ENCODE measurements at regions not wholly inside any gene's neighbourhood (a gene's known extent, or its start where the extent isn't known, plus 50 kb on each side); places are given as distances from the start of the nearest gene placed in this dataset.
A peak's percentile ranks its signal among the peaks of the same experiment; 100 is the strongest.

DNA sequence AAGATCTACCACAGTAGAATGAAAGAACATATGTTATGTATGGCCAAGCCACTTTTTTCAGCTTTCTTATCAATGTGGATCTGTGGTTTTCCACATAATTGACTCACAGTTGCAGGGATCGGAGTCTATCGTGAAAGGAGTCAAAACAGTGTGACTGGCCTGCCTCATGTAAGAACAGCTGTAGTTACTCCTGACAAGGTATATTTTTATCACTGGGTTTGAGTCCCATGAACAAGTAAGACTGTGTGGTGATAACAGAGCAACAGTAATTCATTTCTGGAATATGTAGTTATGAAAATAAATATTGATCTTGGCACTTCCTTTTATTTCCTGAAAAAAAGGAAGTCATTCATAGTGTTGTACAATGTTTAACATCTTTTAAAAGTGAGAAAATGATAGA, 416.6 kb downstream of the KLF12 start:
- CTCF ChIA-PET = interaction anchor here (0.7 kb wide), 2 partner anchors 1540 to 1655 kb away, joined by 3 read pairs; no protein-coding TSS in a partner anchor
- H3K4me1 ChIP-seq (ENCODE audit: control insufficient read depth, insufficient read depth, low read length) = no peaks in the 10 kb centered on the region
- TF ChIP-seq, protein P1, sequence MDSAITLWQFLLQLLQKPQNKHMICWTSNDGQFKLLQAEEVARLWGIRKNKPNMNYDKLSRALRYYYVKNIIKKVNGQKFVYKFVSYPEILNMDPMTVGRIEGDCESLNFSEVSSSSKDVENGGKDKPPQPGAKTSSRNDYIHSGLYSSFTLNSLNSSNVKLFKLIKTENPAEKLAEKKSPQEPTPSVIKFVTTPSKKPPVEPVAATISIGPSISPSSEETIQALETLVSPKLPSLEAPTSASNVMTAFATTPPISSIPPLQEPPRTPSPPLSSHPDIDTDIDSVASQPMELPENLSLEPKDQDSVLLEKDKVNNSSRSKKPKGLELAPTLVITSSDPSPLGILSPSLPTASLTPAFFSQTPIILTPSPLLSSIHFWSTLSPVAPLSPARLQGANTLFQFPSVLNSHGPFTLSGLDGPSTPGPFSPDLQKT (IDR thresholded peaks at IDR 0.05; ENCODE audit: borderline replicate concordance, low read depth, low read length) = no peak
- TF ChIP-seq PRDM10 (tag by site-specific recombination; IDR thresholded peaks at IDR 0.05) (no peak), ZNF221 (tag by site-specific recombination; IDR thresholded peaks at IDR 0.05; ENCODE audit: borderline replicate concordance) (no peak), TRIM28 (IDR thresholded peaks at IDR 0.05; ENCODE audit: borderline replicate concordance, low read length) (0 out of 2 replicates have a peak, but pooled peaks have one; percentile 14), ZNF146 (tag by site-specific recombination; IDR thresholded peaks at IDR 0.05) (no peak)
- no peak overlapping the region for H3K27ac ChIP-seq (ENCODE audit: extremely low read depth, low read depth, low read length)
- peaks cover 0 to 31% of the 10 kb centered on the region in 2 experiments; a peak in 1 of 3 replicates for H3K36me3 ChIP-seq (ENCODE audit: control insufficient read depth in 2 of 2, insufficient read depth in 1 of 2, low read length in 2 of 2)
- POLR2A ChIA-PET = no interaction called here
- H3K9me3 ChIP-seq (ENCODE audit: control insufficient read depth, insufficient read depth, low read depth, low read length) = no peaks in the 10 kb centered on the region
- H3K4me3 ChIP-seq (ENCODE audit: low read depth, low read length) = no peak overlapping the region

DNA sequence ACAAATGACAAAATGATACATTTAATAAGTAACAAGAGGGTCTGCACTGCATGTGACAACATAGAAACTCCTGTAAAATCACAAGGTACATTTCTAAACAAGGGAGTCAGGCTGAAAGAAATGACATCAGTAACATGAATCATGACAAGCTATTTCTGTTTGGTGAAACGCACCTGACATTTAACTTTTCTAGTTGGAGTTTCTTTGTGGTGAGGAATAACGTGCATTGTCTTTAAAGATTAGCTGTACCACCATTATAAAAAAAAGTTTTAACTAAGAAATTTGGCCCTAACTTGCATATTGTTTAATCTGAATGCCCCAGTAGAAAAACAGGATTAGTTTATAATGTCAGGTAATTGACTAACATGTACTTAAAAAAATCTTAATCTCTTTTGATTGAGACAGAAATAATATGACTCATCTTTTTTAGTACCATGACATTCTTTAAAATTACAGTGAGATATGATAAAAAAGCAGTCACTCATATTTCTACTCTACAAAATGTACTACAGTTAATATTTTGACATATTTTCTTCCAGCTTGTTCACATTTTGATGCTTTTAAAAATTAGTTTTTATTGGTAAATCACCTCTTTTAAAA, 418.2 kb downstream of the KLF12 start:
- Histone ChIP-seq H3K4me3 (ENCODE audit: low read depth, low read length) (no peak overlapping the region), H3K9me3 (ENCODE audit: control insufficient read depth, insufficient read depth, low read depth, low read length) (no peaks in the 10 kb centered on the region), H3K36me3 (ENCODE audit: control insufficient read depth in 2 of 2, insufficient read depth in 1 of 2, low read length in 2 of 2) (peaks cover 0 to 43% of the 10 kb centered on the region in 2 experiments; a peak in 1 of 3 replicates), H3K27ac (ENCODE audit: extremely low read depth, low read depth, low read length) (no peak overlapping the region), H3K4me1 (ENCODE audit: control insufficient read depth, insufficient read depth, low read length) (no peaks in the 10 kb centered on the region)
- POLR2A ChIA-PET = no interaction called here
- CTCF ChIA-PET = no interaction called here
- TF ChIP-seq WT1 (tag by site-specific recombination; IDR thresholded peaks at IDR 0.05) (no peak), KLF9 (tag by site-specific recombination; IDR thresholded peaks at IDR 0.05; ENCODE audit: low read depth) (no peak), ZNF133 (tag by site-specific recombination; IDR thresholded peaks at IDR 0.05) (no peak), BCL11A (tag by site-specific recombination; IDR thresholded peaks at IDR 0.05; ENCODE audit: low read depth) (no peak), ZNF239 (tag by site-specific recombination; IDR thresholded peaks at IDR 0.05) (no peak), ZBTB17 (tag by site-specific recombination; IDR thresholded peaks at IDR 0.05) (no peak), ZNF354C (tag by site-specific recombination; IDR thresholded peaks at IDR 0.05; ENCODE audit: borderline replicate concordance, low read depth) (no peak), ZNF530 (tag by site-specific recombination; IDR thresholded peaks at IDR 0.05; ENCODE audit: low read depth) (no peak), SCRT1 (tag by site-specific recombination; IDR thresholded peaks at IDR 0.05; ENCODE audit: borderline replicate concordance) (no peak), ZNF211 (tag by site-specific recombination; IDR thresholded peaks at IDR 0.05; ENCODE audit: low read depth) (no peak), ZSCAN23 (tag by site-specific recombination; IDR thresholded peaks at IDR 0.05) (no peak), ZNF548 (tag by site-specific recombination; IDR thresholded peaks at IDR 0.05) (no peak), ZNF544 (tag by site-specific recombination; IDR thresholded peaks at IDR 0.05) (no peak), PRDM4 (tag by site-specific recombination; IDR thresholded peaks at IDR 0.05) (no peak), ZNF16 (tag by site-specific recombination; IDR thresholded peaks at IDR 0.05; ENCODE audit: low read depth) (no peak), ZNF704 (tag by site-specific recombination; IDR thresholded peaks at IDR 0.05) (no peak)
- TF ChIP-seq, protein P2, sequence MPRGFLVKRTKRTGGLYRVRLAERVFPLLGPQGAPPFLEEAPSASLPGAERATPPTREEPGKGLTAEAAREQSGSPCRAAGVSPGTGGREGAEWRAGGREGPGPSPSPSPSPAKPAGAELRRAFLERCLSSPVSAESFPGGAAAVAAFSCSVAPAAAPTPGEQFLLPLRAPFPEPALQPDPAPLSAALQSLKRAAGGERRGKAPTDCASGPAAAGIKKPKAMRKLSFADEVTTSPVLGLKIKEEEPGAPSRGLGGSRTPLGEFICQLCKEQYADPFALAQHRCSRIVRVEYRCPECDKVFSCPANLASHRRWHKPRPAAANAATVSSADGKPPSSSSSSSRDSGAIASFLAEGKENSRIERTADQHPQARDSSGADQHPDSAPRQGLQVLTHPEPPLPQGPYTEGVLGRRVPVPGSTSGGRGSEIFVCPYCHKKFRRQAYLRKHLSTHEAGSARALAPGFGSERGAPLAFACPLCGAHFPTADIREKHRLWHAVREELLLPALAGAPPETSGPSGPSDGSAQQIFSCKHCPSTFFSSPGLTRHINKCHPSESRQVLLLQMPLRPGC (tag by site-specific recombination; IDR thresholded peaks at IDR 0.05) = no peak
- TF ChIP-seq, protein P1 (IDR thresholded peaks at IDR 0.05; ENCODE audit: borderline replicate concordance, low read depth, low read length) = no peak

Data from HEK293 (cell line).